ENCODE measurements at regions not wholly inside any gene's neighbourhood (a gene's known extent, or its start where the extent isn't known, plus 50 kb on each side); places are given as distances from the start of the nearest gene placed in this dataset.

DNA sequence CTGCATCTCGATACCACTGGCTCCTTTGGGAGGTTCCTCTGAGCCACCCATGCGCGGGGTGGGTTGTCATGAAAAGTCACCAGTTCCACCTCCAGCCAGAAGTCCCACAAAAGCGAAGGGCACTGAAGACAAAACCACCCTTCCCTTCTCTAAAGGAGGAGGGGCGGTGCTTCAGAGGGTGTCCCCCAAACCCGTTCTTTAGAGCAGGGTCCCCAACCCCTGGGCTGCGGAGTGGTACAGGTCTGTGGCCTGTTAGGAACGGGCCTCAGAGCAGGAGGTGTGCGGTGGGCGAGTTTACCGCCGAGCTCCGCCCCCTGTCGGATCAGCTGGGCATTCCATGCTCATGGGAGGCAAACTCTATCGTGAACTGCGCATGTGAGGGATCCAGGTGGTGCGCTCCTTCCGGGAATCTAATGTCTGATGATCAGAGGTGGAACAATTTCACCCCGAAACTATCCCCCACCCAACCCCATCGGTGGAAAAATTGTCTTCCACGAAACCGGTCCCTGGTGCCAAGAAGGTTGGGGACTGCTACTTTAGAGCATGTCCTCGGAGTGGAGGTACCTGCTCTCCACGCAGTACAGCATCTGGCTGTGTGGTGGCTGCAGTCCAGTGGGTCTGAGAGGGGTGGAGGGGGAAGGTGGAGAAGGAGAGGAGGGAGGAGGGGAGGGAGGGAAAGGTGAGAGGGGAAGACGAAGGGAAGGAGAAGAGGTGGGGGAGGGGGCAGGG is 72.9 kb upstream of the SEPTIN5 start:
- no peaks in the 10 kb centered on the region for H3K36me3 ChIP-seq (ENCODE audit: insufficient read depth in 1 of 2, low read depth in 1 of 2)
- intact Hi-C loops (cut with DNase I): no loop called here
- H3K27ac ChIP-seq: no peak overlapping the region
- WGBS, 3 donors: 32 to 50% (median 35%) methylated on average over 25 of the region's 25 CpGs
- no peaks in the 10 kb centered on the region for H3K9me3 ChIP-seq
- H3K27me3 ChIP-seq (ENCODE audit: insufficient read depth in 3 of 3, low read length in 2 of 3): peaks cover 0 to 33% (median 4%) of the 10 kb centered on the region in 3 donors
- TF ChIP-seq, protein P1, sequence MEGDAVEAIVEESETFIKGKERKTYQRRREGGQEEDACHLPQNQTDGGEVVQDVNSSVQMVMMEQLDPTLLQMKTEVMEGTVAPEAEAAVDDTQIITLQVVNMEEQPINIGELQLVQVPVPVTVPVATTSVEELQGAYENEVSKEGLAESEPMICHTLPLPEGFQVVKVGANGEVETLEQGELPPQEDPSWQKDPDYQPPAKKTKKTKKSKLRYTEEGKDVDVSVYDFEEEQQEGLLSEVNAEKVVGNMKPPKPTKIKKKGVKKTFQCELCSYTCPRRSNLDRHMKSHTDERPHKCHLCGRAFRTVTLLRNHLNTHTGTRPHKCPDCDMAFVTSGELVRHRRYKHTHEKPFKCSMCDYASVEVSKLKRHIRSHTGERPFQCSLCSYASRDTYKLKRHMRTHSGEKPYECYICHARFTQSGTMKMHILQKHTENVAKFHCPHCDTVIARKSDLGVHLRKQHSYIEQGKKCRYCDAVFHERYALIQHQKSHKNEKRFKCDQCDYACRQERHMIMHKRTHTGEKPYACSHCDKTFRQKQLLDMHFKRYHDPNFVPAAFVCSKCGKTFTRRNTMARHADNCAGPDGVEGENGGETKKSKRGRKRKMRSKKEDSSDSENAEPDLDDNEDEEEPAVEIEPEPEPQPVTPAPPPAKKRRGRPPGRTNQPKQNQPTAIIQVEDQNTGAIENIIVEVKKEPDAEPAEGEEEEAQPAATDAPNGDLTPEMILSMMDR (IDR thresholded peaks at IDR 0.05): peak; percentile 10
- H3K4me3 ChIP-seq: no peak overlapping the region
- H3K4me1 ChIP-seq: no peaks in the 10 kb centered on the region
- no peak for DNase-seq
- peak in 1 of 4 donors; percentile 56 for ATAC-seq

DNA sequence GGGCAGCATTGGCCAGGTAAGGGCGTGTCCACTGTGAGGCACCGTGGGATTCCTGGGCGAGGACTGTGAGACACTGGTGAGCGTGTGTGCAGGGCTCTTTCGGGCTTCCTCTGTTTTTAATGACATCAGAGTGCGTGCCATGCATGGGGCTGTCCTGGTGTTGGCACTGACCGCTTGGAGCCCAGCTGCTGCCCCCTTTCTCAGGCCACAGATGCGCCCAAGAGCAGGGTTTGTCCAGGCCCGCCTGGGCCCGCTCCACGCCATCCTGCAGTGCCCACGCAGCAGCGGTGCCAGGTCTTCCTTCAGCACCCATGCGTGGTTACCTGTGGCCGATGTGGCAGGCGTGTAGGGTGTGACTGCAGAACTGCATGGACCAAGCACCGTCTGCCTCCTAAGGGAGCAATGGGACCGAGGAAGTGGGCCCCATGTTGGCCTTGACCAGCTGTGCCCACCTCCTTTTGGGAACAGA is 72.3 kb upstream of the SEPTIN5 start:
- no peak for DNase-seq
- Histone ChIP-seq H3K4me3 (no peak overlapping the region), H3K27me3 (ENCODE audit: insufficient read depth in 3 of 3, low read length in 2 of 3) (peaks cover 0 to 36% (median 4%) of the 10 kb centered on the region in 3 donors), H3K36me3 (ENCODE audit: insufficient read depth in 1 of 2, low read depth in 1 of 2) (no peaks in the 10 kb centered on the region), H3K27ac (no peak overlapping the region), H3K4me1 (no peaks in the 10 kb centered on the region), H3K9me3 (no peaks in the 10 kb centered on the region)
- TF ChIP-seq, protein P1 (IDR thresholded peaks at IDR 0.05): no peak
- no peak for ATAC-seq
- intact Hi-C loops (cut with DNase I): no loop called here
- WGBS, 3 donors: 54 to 66% (median 61%) methylated on average over 18 of the region's 18 CpGs

DNA sequence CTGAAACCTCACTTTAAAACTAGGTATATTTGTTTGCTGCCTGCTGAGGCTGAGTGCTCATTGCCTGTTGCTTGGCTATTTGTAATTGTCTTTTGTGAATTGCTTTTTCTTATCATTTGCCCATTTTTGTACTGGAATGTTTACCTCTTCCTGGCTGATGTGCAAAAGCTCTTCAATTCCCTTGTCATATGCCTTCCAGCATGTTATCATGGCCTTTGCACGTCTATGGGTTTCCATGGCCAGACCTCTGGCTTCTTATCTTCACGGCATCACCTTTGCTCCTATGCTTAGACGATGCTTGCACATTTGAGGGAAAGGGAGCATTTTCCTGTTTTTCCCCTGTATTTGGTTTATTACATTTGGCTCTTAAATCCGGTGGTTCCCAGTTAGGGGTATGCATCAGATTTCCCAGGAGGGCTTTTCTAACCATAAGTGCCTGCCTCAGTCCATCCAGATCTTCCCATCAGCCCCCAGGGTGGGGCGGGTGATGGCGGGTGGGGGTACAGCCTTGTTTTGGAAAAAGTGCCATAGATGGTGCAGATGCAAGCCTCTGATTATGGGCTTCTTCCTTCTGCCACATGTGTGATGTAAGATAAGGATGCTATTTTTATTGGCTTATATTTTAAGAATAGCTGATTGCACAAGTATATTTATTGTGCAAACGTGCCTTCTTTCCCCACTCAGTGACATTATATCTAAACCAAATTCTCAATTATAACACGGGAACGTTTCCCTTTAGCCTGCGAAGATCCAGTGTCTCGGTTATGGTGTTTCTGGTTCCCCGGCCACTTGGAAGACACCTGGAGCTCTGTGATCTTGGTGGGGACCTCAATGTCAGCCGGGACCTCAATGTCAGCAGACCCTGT is 70.6 kb upstream of the SEPTIN5 start:
- intact Hi-C loops (cut with DNase I): no loop called here
- Histone ChIP-seq H3K9me3 (peaks cover 12% of the 10 kb centered on the region), H3K4me3 (no peak overlapping the region), H3K36me3 (ENCODE audit: insufficient read depth in 1 of 2, low read depth in 1 of 2) (no peaks in the 10 kb centered on the region), H3K27me3 (ENCODE audit: insufficient read depth in 3 of 3, low read length in 2 of 3) (peaks cover 0 to 40% (median 4%) of the 10 kb centered on the region in 3 donors), H3K27ac (no peak overlapping the region), H3K4me1 (no peaks in the 10 kb centered on the region)
- ATAC-seq (no peak), DNase-seq (no peak)
- TF ChIP-seq, protein P1 (IDR thresholded peaks at IDR 0.05): no peak
- WGBS, 3 donors: 65 to 74% (median 69%) methylated on average over 13 of the region's 13 CpGs

- no peak for DNase-seq
- peak in 1 of 4 donors; percentile 50 for ATAC-seq
- Histone ChIP-seq H3K9me3 (peaks cover 20% of the 10 kb centered on the region), H3K36me3 (ENCODE audit: insufficient read depth in 1 of 2, low read depth in 1 of 2) (no peaks in the 10 kb centered on the region), H3K27me3 (ENCODE audit: insufficient read depth in 3 of 3, low read length in 2 of 3) (peaks cover 0 to 40% (median 4%) of the 10 kb centered on the region in 3 donors), H3K4me1 (no peaks in the 10 kb centered on the region), H3K27ac (no peak overlapping the region), H3K4me3 (no peak overlapping the region)
- 59 to 68% (median 65%) methylated on average over 12 of the region's 12 CpGs for WGBS, 3 donors
- intact Hi-C loops (cut with DNase I): no loop called here
- TF ChIP-seq, protein P1 (IDR thresholded peaks at IDR 0.05): no peak
Observed at GRCh38 chr22:19644314-19645223, 69.7 kb upstream of the SEPTIN5 start.
